HG02943 (cell line): ENCODE measurements at regions not wholly inside any gene's neighbourhood (a gene's known extent, or its start where the extent isn't known, plus 50 kb on each side); places are given as distances from the start of the nearest gene placed in this dataset.

Experiments used
- ATAC-seq: cut with Tn5 transposase; IDR thresholded peaks from one replicate; pipeline ENCODE4 v1.9.1; 2021; ENCODE audit warnings: mild to moderate bottlenecking, low read depth, moderate library complexity; ENCODE audit not compliant: unreplicated experiment

GRCh38 chr2:8395718-8396117, 286.1 kb upstream of the ID2 start:
- ATAC-seq: no peak

GRCh38 chr2:8398040-8398668, 283.7 kb upstream of the ID2 start:
- ATAC-seq: no peak

- ATAC-seq: no peak
Observed at GRCh38 chr2:8399731-8400130, 282.1 kb upstream of the ID2 start.

DNA sequence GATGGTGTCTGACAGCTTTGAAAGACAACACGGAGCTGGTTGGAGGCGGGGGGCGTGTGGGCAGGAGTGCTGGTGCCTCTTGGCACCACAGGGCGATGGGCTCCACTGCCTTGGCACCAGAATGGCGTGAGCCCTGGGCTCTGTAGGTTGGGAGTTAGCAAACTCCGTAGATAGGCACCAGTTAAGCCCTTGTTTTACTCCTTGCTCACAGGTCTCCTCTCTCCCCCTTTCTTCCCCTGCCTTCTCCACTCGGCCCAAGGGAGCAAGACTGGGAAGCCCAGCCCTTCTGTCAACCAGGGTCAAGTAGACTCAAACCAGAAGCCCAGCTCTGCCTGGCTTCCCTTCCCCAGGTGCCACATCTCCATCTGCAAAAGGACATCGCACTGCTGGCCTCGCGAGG, 281.7 kb upstream of the ID2 start:
- ATAC-seq: no peak

DNA sequence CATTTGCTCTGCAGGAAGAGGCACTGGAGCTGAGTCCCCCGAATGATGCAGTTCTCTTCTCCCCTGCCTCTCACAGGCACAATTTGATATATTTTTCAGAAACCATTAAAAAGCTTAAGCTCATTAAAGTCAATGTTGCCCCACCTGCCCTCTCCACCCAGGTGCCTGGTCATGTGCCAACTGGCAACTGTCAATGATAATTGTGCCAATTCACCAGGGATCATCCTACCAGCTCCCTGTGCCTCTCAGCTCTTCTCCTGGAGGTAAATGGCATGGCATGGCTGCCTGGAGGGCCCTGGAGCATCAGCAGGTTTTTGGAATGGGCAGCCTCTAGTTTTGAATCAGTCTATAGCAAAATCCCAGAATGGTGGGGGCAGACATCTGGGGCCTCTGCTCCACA, 279.6 kb upstream of the ID2 start:
- ATAC-seq: no peak

DNA sequence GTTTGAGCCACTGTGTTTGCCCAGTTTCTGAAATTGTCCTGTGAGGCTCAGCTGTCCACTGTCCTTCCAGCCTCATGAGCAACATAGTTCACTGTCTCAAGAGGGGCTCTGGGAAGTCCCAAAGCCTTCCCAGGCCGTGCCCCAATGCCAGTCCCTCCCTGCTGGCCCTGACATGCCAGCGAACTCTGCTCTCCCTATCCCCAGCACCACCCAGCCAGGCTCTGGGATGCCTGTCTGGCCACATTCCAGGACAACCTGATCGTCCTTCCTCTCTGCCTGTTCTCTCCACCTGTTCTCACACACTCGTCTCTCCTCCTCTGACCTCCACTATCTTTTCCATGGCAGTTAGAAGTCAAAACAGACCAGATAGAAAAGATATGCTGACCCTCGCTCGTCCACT, 278.0 kb upstream of the ID2 start:
- no peak for ATAC-seq

DNA sequence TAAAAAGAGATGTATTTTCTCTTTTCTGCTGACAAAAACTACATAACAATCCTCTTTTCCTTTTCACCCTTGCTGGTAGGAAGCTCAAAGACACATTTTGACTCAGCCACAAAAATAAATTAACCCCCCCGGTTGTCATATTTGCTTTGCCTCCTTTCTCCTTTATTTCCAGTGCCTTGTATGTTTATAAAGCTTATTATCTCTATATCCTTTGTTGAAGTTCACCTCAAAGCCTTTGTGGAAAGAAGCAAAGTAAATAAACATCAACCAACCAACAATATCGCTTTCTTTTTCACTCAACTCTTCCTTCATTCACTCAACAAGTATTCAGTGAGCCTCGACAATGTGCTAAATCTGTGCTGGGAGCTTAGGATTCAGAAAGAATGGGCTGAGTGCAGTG, 276.5 kb upstream of the ID2 start:
- ATAC-seq: no peak

DNA sequence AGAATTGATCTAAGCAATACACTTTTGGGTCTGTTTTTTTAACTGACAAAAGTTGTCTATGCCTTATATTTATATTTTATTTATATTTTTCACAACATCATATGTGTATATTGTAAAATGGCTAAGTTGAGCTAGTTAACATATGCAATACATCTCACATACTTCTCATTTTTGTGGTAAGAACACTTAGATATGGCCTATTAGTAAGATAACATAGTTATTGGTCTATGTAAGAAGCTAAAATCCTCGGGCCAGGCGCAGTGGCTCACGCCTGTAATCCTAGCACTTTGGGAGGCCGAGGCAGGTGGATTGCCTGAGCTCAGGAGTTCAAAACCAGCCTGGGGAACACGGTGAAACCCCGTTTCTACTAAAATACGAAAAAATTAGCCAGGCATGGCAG, 275.6 kb upstream of the ID2 start:
- no peak for ATAC-seq

- ATAC-seq: no peak
Observed at GRCh38 chr2:8407332-8407731, 274.5 kb upstream of the ID2 start.

- peak; percentile 89 for ATAC-seq
Observed at GRCh38 chr2:8408560-8409460, 273.0 kb upstream of the ID2 start.

- peak; percentile 4 for ATAC-seq
Observed at GRCh38 chr2:8409461-8410260, 272.2 kb upstream of the ID2 start.

- no peak for ATAC-seq
Observed at GRCh38 chr2:8412082-8412481, 269.8 kb upstream of the ID2 start.

- ATAC-seq: no peak
Observed at GRCh38 chr2:8412586-8412985, 269.3 kb upstream of the ID2 start.

GRCh38 chr2:8413589-8414135, 268.2 kb upstream of the ID2 start:
- no peak for ATAC-seq

- ATAC-seq: no peak
Observed at GRCh38 chr2:8414946-8415879, 266.6 kb upstream of the ID2 start.

GRCh38 chr2:8416001-8416571, 265.8 kb upstream of the ID2 start:
- no peak for ATAC-seq

GRCh38 chr2:8416849-8417832, 264.7 kb upstream of the ID2 start:
- no peak for ATAC-seq

DNA sequence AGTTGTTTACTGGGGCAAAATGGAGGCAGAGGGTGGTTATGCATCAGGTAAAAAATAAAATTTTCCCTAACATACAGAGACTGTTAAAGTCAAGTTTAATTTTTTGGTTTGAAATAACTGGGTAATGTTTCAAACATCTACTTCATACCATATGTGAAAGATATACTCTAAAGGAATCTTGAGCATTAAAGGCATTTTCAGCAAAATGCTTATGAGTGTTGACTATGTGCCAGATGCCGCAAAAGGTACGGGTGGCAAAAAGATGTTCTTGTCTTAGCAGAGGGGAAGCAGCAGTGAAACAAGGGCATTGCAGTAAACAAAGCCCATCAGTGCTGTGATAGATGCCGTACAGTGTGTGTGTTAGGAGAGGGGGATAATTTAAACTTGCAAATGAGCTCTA, 263.1 kb upstream of the ID2 start:
- no peak for ATAC-seq
